BLaER1 treated with 17β-estradiol and CSF1 and Interleukin-3, amounts not matched to agents 10 nM and 100 nM (cell line): ENCODE measurements at regions not wholly inside any gene's neighbourhood (a gene's known extent, or its start where the extent isn't known, plus 50 kb on each side); places are given as distances from the start of the nearest gene placed in this dataset.

Experiments used
- H3K27ac ChIP-seq, 11 experiments: shearing (Covaris generic); formaldehyde crosslinking; 2 replicates each; pipeline ENCODE4 v1.8.1; 2022
- H3K27me3 ChIP-seq, 11 experiments: shearing (Covaris generic); formaldehyde crosslinking; 2 replicates each; pipeline ENCODE4 v1.8.1; 2022
- H3K36me3 ChIP-seq, 11 experiments: shearing (Covaris generic); formaldehyde crosslinking; 2 replicates each; pipeline ENCODE4 v1.8.1; 2022
- H3K4me1 ChIP-seq, 10 experiments: shearing (Covaris generic); formaldehyde crosslinking; 2 replicates each; pipeline ENCODE4 v1.8.1; 2022
- H3K4me2 ChIP-seq, 11 experiments: shearing (Covaris generic); formaldehyde crosslinking; 2 replicates each; pipeline ENCODE4 v1.8.1; 2022
- H3K4me3 ChIP-seq, 10 experiments: shearing (Covaris generic); formaldehyde crosslinking; 2 replicates each; pipeline ENCODE4 v1.8.1; 2022
- H3K9ac ChIP-seq, 11 experiments: shearing (Covaris generic); formaldehyde crosslinking; 2 replicates each; pipeline ENCODE4 v1.8.1; 2022
- H3K9me3 ChIP-seq, 11 experiments: shearing (Covaris generic); formaldehyde crosslinking; replicated peaks in 1 of 11; 2 replicates each; pipeline ENCODE4 v1.8.1; 2022
- H4K20me1 ChIP-seq, 11 experiments: shearing (Covaris generic); formaldehyde crosslinking; 2 replicates each; pipeline ENCODE4 v1.8.1; 2022
- Cebpa-rat ChIP-seq, 11 experiments: shearing (Covaris generic); IDR thresholded peaks; 2 replicates each; pipeline ENCODE4 v1.8.1; 2022

DNA sequence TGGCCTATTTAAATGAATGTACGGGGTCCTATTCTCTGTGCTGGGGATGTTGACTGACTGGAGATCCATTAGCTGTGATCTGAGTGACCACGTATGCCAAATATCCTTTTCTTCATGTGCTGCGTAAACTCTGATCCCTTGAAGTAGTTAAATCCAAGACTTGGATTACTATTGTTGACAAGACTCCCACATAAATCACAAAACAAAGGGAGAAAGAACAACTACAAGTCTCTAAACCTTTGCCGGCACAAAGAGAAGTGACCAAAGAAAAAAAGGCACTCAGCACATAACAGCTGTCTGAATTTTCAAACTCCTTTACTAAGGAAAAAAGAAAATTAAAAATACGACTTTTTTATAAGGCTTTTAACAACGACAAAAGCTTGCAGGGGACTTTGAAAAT, 559.9 kb upstream of the CDH8 start:
- TF ChIP-seq Cebpa-rat (IDR thresholded peaks at IDR 0.05): no peak
- H3K4me2 ChIP-seq: no peak overlapping the region

DNA sequence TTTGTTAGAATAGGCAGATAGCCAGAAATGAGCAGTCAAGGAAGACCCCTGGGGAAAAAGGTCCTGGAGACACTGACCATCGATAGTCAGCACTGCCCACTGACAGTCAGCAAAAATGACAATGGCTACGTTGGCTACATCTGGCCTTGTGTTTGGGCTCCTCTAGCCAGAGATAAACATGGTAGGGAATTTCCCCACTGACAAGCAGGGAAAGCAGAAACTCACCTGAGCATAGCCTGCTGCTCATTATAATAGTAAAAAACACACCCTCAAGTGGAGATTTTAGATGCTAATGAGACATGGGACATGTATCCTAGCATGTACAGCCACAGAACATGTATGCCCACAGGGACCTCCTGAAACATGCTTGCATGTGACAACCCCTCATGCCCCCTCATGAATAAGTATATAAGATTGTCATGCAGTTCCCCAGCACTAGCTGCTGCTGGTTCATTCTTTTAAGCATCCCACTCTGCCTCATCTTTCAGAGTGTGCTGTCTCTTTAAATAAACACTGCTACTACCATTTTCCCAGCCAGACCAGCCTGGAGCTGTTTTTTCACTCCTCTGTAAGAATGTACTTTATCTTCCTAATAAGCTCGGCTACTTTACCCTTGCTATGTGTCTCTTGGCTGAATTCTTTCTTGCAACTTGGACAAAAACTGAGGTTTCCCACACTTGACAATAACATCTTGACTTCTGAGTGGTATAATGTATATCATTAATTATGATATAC, 550.1 kb upstream of the CDH8 start:
- H3K36me3 ChIP-seq: no peaks in the 10 kb centered on the region
- no peak overlapping the region for H3K4me2 ChIP-seq
- no peak for TF ChIP-seq Cebpa-rat (IDR thresholded peaks at IDR 0.05)
- H3K4me1 ChIP-seq: no peaks in the 10 kb centered on the region
- H3K27ac ChIP-seq: no peak overlapping the region
- H3K27me3 ChIP-seq: no peaks in the 10 kb centered on the region
- no peaks in the 10 kb centered on the region for H3K9me3 ChIP-seq
- no peaks in the 10 kb centered on the region for H4K20me1 ChIP-seq
- H3K4me3 ChIP-seq: no peak overlapping the region
- H3K9ac ChIP-seq: no peak overlapping the region

More for the DNA sequence above, 559.9 kb upstream of the CDH8 start:
- no peaks in the 10 kb centered on the region for H3K9me3 ChIP-seq
- no peaks in the 10 kb centered on the region for H4K20me1 ChIP-seq
- H3K36me3 ChIP-seq: no peaks in the 10 kb centered on the region
- H3K27me3 ChIP-seq: no peaks in the 10 kb centered on the region
- H3K9ac ChIP-seq: no peak overlapping the region
- H3K4me1 ChIP-seq: no peaks in the 10 kb centered on the region
- H3K4me3 ChIP-seq: no peak overlapping the region
- no peak overlapping the region for H3K27ac ChIP-seq

DNA sequence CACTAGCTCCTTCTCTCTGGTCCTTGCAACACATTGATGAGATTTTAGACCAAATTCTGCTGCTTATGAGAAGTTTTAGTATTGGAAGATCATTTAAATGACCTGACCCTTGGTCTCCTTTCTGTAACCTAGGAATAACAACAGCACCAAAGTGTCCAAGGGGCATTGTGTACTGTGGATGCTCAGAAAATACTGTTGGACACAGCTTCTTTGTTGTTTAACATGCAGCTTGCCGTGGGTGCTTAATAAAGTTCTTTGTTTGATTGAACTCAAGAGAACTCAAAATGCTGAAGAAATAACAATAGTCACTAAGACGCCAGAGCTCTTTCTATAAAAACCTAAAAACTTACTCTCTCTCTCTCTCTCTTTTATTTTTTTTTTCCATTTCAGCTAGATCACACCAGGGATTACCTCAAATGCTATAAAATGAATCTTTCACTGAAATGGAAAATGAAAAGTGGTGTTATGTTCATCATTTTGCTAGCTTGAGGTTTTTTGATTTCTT, 548.9 kb upstream of the CDH8 start:
- no peaks in the 10 kb centered on the region for H4K20me1 ChIP-seq
- no peaks in the 10 kb centered on the region for H3K4me1 ChIP-seq
- H3K9me3 ChIP-seq: no peaks in the 10 kb centered on the region
- H3K27ac ChIP-seq: no peak overlapping the region
- H3K9ac ChIP-seq: no peak overlapping the region
- H3K4me3 ChIP-seq: no peak overlapping the region
- H3K4me2 ChIP-seq: no peak overlapping the region
- H3K27me3 ChIP-seq: no peaks in the 10 kb centered on the region
- no peak for TF ChIP-seq Cebpa-rat (IDR thresholded peaks at IDR 0.05)
- H3K36me3 ChIP-seq: no peaks in the 10 kb centered on the region

DNA sequence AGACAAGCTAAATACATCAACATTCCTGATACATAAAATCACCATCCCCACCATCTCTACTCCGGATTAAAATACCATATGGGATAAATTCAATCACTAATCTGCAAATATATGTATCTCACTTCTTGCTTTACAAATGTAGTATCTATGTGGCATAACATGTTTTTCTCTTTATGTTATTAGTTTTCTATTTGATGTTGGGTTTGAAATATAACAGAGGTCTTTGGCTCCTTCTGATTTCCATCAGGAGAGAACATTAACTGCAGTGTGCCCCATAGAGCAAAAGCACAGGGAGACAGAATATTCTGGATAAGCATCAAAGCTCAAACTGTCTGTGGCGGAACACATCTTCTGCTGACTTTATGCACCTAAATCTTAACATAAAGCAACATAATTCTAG, 547.2 kb upstream of the CDH8 start:
- H3K27ac ChIP-seq: no peak overlapping the region
- no peaks in the 10 kb centered on the region for H3K4me1 ChIP-seq
- no peaks in the 10 kb centered on the region for H3K36me3 ChIP-seq
- H3K4me2 ChIP-seq: no peak overlapping the region
- no peak overlapping the region for H3K9ac ChIP-seq
- H4K20me1 ChIP-seq: no peaks in the 10 kb centered on the region
- no peak overlapping the region for H3K4me3 ChIP-seq
- no peak for TF ChIP-seq Cebpa-rat (IDR thresholded peaks at IDR 0.05)
- no peaks in the 10 kb centered on the region for H3K9me3 ChIP-seq
- no peaks in the 10 kb centered on the region for H3K27me3 ChIP-seq

DNA sequence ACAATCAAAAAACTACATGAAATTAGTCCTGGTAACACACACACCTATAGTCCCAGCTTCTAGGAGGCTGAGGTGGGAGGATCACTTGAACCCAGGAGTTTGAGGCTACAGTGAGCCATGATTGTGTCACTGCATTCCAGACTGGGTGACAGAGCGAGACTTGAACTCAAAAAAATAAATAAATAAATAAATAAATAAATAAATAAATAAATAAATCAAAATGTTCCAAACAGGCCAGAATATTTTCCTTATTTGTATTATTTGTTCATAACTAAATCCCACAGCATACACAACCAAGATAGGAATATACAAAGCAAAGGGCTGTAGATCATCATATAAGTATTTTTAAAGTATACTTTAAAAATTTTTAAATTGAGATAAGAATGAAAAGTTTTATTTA, 537.2 kb upstream of the CDH8 start:
- Histone ChIP-seq H3K4me2 (no peak overlapping the region), H3K27ac (no peak overlapping the region), H4K20me1 (no peaks in the 10 kb centered on the region), H3K9me3 (no peaks in the 10 kb centered on the region), H3K4me1 (no peaks in the 10 kb centered on the region), H3K4me3 (no peak overlapping the region), H3K27me3 (no peaks in the 10 kb centered on the region), H3K36me3 (no peaks in the 10 kb centered on the region), H3K9ac (no peak overlapping the region)
- no peak for TF ChIP-seq Cebpa-rat (IDR thresholded peaks at IDR 0.05)

DNA sequence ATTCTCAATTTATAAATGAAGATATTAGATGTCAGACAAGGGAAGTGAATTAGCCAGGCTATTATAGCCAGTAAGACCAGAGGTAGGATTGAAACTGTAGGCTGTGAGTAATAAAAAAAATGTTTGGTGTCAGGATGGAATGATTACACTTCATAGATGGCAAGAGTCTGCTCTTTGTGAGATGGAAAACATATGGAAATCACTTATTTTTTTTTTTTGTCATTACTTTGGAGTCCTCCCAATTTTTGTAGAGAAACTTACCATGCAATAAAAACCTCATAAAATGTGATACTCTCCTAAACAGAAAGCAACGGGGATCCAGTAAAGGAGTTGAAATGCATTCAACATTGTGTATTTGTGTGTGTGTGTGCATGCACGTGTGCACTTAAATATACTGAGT, 532.7 kb upstream of the CDH8 start:
- no peak overlapping the region for H3K4me2 ChIP-seq
- H4K20me1 ChIP-seq: no peaks in the 10 kb centered on the region
- no peaks in the 10 kb centered on the region for H3K27me3 ChIP-seq
- H3K9me3 ChIP-seq: no peaks in the 10 kb centered on the region
- no peak overlapping the region for H3K9ac ChIP-seq
- no peak overlapping the region for H3K27ac ChIP-seq
- no peak overlapping the region for H3K4me3 ChIP-seq
- no peak for TF ChIP-seq Cebpa-rat (IDR thresholded peaks at IDR 0.05)
- H3K36me3 ChIP-seq: no peaks in the 10 kb centered on the region
- H3K4me1 ChIP-seq: peaks cover 0 to 6% (median 0%) of the 10 kb centered on the region in 10 experiments; a peak in 5 of 20 replicates

DNA sequence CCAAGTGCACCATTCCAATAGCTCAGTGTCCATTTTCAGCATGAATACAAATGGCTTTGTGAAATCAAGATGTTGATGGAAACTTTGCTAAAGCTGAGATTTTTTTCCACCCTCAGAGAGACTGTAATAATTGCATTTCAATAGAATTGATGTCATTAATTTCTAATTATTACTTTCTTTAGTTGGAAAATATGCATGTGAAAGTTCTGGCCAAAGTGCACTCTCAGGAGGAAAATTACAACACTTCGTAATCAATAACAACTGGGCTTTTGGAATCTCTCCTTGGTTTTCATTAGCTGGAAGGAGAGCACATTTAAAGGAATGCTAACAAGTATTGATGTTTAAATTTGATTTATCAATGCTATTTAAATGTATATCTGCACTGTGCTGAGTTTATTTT, 529.5 kb upstream of the CDH8 start:
- no peak for TF ChIP-seq Cebpa-rat (IDR thresholded peaks at IDR 0.05)

DNA sequence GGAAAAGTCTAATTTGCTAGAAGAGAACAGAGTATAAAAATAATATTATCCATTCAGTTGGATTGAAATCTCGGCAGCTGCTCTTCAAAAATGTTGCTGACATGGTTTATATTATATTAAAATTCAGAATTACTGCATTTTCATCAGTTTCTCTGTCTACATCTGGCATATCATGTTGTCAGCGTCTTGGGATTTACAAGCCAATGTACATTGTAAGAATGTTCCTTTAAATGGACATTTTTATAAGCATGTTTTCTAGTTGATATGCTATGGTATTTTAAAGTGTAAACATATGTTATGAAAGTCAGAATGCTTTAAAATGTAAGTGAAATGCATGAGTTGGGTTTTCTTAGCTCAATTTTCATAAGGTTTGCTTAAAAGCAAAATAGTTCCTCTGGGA, 528.1 kb upstream of the CDH8 start:
- no peak overlapping the region for H3K9ac ChIP-seq
- H4K20me1 ChIP-seq: no peaks in the 10 kb centered on the region
- H3K4me3 ChIP-seq: no peak overlapping the region
- no peak overlapping the region for H3K4me2 ChIP-seq
- no peaks in the 10 kb centered on the region for H3K9me3 ChIP-seq
- H3K36me3 ChIP-seq: no peaks in the 10 kb centered on the region
- no peaks in the 10 kb centered on the region for H3K27me3 ChIP-seq
- peaks cover 0 to 6% (median 0%) of the 10 kb centered on the region in 10 experiments; a peak in 5 of 20 replicates for H3K4me1 ChIP-seq
- no peak overlapping the region for H3K27ac ChIP-seq
- TF ChIP-seq Cebpa-rat (IDR thresholded peaks at IDR 0.05): no peak

More for the DNA sequence above, 529.5 kb upstream of the CDH8 start:
- no peak overlapping the region for H3K9ac ChIP-seq
- peaks cover 0 to 6% (median 0%) of the 10 kb centered on the region in 10 experiments; a peak in 5 of 20 replicates for H3K4me1 ChIP-seq
- H3K36me3 ChIP-seq: no peaks in the 10 kb centered on the region
- no peak overlapping the region for H3K4me3 ChIP-seq
- H3K27ac ChIP-seq: no peak overlapping the region
- H3K27me3 ChIP-seq: no peaks in the 10 kb centered on the region
- no peak overlapping the region for H3K4me2 ChIP-seq
- no peaks in the 10 kb centered on the region for H3K9me3 ChIP-seq
- H4K20me1 ChIP-seq: no peaks in the 10 kb centered on the region

DNA sequence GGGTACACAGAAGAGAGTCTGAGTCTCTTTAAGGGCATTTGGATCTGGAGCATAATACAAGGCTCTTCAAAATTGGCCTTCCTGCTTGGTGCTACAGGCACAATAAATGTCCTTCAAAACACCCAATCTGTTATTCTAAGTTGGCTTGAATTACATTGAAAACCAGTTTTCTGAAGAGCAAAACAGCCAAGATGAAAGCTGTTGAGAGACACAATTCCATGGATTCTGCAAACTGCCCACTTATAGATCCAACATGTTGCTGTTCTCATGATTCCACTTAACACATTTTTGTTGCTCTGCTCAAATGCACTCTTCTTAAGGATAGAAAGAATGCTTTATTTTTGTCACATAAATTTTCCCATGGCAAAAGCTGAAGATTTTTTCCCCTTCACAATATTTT, 525.9 kb upstream of the CDH8 start:
- no peaks in the 10 kb centered on the region for H3K9me3 ChIP-seq
- H3K4me1 ChIP-seq: no peaks in the 10 kb centered on the region
- no peak overlapping the region for H3K4me2 ChIP-seq

DNA sequence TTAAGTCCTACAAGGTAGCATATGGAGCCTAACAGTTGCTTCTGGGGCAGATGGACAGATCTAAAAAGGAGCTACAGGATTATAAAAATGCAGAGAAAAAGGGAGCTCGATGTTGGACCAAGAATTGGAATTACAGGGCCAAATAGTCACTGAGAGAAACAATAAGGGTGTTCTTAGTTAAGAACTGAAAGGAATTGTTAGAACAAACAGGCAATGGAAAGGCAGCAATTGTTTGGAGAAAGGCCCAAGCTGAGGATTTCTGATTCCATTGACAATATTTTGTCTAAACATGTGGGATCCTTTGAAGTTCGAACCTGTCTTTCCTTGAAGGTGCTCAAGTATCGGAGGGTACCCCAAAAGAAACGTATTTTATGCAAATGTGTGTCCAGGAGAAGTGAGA, 513.6 kb upstream of the CDH8 start:
- no peaks in the 10 kb centered on the region for H3K4me1 ChIP-seq
- no peak overlapping the region for H3K4me3 ChIP-seq
- peaks cover 0 to 8% (median 4%) of the 10 kb centered on the region in 11 experiments; a peak in 5 of 22 replicates for H3K9me3 ChIP-seq
- H3K27ac ChIP-seq: no peak overlapping the region
- no peak overlapping the region for H3K4me2 ChIP-seq
- H3K27me3 ChIP-seq: no peaks in the 10 kb centered on the region
- no peak overlapping the region for H3K9ac ChIP-seq
- no peaks in the 10 kb centered on the region for H4K20me1 ChIP-seq
- H3K36me3 ChIP-seq: no peaks in the 10 kb centered on the region
- TF ChIP-seq Cebpa-rat (IDR thresholded peaks at IDR 0.05): no peak

More for the DNA sequence above, 525.9 kb upstream of the CDH8 start:
- Histone ChIP-seq H3K4me3 (no peak overlapping the region), H3K27me3 (no peaks in the 10 kb centered on the region), H3K36me3 (no peaks in the 10 kb centered on the region), H3K27ac (no peak overlapping the region), H4K20me1 (no peaks in the 10 kb centered on the region), H3K9ac (no peak overlapping the region)
- no peak for TF ChIP-seq Cebpa-rat (IDR thresholded peaks at IDR 0.05)
